ENCODE measurements at regions not wholly inside any gene's neighbourhood (a gene's known extent, or its start where the extent isn't known, plus 50 kb on each side); places are given as distances from the start of the nearest gene placed in this dataset.

GRCh38 chr13:106650690-106651205, 82.8 kb upstream of the ARGLU1 start:
- no peak for TF ChIP-seq CTCF (IDR thresholded peaks at IDR 0.05)
- no peak for TF ChIP-seq POLR2A (IDR thresholded peaks at IDR 0.05)
- no peak for TF ChIP-seq EP300 (IDR thresholded peaks at IDR 0.05)
- no peak for TF ChIP-seq POLR2AphosphoS5 (IDR thresholded peaks at IDR 0.05)
